GM19238 (cell line): ENCODE measurements at regions not wholly inside any gene's neighbourhood (a gene's known extent, or its start where the extent isn't known, plus 50 kb on each side); places are given as distances from the start of the nearest gene placed in this dataset.

Experiments
- DNase-seq: peaks from one replicate; pipeline ENCODE4 v3.0.0; 2011; ENCODE audit warnings: low spot score; ENCODE audit not compliant: insufficient read length

GRCh38 chr2:6449343-6449742 is 416.4 kb downstream of the CMPK2 start:
- DNase-seq = no peak

GRCh38 chr2:6452702-6453481 is 412.8 kb downstream of the CMPK2 start:
- DNase-seq = no peak

DNA sequence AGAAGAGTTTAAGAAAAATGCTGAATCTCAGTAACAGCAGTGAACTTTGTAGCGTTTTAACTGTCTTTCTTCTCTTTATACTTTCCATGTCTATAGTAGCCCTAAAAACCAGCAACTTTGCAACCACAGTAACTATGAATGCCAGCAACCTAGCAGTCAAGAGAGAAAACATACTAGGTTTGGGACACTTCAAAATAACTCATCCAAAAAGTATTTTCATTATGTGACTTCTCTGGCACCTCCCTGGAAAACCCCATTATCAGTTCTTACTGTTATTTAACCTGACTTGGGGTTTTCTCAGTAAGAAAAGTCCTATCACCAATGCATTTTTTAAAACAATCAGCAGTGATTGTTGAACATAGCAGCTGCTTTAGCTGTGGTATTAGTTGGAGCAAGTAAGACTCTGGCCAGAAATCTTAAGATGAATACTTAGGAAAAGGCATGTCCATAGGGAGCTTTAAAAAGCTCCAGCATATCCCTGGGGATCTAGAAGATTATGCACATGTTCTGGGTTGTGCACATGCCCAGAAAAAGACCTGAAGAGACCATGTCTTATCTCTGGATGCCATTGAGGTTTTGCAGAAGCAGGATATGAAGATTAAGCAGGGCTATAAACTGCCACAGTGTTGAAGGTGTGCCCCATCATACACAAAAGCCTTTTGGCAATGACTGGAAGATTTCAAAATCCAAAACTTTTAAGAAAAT is 411.3 kb downstream of the CMPK2 start:
- DNase-seq = no peak

- no peak for DNase-seq
These were observed 406.6 kb downstream of the CMPK2 start for GRCh38 chr2:6459138-6459537.

DNA sequence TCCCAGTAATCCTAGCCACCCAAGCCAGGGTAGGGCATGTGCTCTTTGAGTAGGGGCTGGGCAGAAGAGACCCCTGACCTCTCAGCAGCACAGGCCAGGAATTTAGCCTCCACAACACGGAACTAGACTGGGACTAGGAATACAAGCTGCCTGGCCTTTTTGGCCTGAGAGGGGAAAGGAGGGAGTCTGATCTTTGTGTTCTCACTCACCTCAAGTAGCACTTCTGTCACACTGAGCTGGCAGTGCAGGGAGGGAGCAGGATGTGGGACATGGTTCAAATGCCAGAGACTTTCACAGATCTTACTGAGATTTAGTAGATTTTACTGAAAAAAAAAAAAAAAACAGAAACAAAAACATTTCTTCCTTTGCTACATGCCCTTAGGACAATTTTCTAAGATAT is 395.2 kb downstream of the CMPK2 start:
- no peak for DNase-seq

DNA sequence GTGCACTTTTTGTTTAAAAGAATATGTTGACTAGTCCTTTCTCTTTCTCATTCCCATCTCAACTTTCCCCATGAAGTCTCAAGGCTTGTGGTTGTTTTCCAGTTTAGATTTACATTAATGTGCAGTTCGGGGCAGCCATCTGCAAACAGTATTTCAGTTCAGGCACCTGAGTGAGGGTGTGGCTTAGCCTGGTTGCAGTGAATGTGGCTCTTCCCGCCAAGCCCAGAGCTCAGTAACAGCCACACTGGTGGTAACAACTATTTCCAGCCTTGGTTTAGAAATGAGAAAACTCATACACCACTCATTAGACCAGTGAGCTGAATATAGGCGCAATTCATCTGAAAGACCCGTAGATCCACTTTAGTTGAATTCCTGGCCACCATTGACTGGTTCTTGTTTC is 394.3 kb downstream of the CMPK2 start:
- DNase-seq = no peak

DNA sequence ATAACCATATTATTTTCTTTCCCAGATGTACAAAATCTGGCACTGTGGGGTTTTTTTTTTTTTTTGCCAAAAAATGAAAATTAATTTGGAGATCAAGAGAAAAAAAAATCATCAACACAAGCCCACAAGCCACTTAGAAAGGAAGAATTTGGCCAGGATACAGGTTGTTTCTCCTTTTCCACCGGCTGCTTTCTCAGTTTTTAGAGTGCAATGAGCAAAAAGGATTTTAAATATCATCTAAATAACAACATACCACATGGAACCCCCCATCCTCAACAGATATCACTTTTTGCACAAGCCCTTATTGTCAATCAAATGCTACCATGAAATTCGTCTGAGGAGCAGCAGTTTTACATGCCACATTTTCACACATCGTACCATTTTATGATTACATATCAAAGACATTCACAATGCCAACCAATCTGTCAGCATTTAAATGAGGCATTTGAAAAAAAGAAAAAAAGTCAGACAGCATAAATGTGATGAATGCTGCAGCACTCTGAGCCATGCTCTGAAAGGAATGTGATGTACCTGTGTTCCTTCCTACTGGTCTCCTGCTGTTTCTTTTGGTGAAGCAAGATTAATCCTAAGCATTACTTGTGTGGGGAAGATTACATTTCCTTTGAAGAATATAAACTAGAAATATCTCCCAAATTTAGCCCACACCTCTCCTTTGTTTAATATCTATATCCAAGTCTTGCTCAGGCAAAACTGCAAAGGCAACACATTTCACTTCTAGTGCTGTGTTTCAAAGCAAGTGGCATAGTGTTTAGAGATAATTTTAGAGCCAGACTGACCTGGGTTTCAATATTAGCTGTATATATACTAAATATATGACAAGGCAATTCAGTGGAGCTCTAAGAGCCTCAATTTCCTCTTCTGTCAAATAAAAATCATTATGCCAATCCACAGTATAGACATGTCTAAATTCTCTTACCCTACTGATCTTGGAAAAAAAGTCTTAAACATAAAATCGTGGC is 391.3 kb downstream of the CMPK2 start:
- no peak for DNase-seq

- no peak for DNase-seq
These were observed 390.4 kb downstream of the CMPK2 start for GRCh38 chr2:6475155-6475940.

- no peak for DNase-seq
These were observed 385.2 kb downstream of the CMPK2 start for GRCh38 chr2:6480514-6480913.

GRCh38 chr2:6482256-6482655 is 383.5 kb downstream of the CMPK2 start:
- no peak for DNase-seq

- DNase-seq = no peak
These were observed 377.9 kb downstream of the CMPK2 start for GRCh38 chr2:6487765-6488164.

- DNase-seq = no peak
These were observed 373.1 kb downstream of the CMPK2 start for GRCh38 chr2:6492573-6492972.

- DNase-seq = no peak
These were observed 372.4 kb downstream of the CMPK2 start for GRCh38 chr2:6493266-6493665.

DNA sequence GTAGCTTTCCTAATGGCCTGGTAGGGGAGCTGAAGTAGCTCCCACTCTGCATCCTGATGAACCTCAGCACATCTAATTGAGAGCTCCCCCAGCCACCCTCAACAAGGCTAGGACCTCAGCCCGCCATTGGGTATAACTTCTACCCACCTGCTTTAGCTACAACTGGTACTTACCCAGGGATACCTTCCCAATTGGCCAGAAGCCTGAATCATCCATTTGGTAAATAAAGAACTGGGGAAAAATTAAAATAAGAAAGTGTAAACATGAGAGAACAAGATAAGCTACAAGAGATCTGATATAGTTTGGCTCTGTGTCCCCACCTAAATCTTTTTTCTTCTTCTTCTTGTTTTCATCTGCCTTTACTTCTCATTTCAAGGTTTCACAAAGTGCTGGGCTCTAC is 372.0 kb downstream of the CMPK2 start:
- DNase-seq = no peak

DNA sequence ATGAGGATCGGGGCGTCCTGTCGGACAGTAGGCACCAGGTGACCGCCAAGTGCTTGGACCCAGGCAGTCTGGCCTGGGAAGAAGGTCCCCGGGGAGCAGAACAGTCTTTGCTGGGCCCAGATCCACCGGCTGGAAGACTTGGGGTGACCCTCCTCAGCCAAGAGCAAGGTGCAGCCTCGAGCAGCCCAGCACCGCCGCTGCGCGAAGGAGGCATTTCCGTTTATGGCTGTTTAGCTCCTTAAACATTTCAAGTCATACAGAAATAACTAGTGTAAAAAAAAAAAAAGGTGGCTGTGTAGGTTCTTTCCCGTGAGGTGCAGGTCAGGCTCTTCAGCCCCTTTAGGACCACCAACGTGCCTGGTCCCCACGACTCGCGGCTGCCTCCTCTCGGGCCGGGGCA is 370.2 kb downstream of the CMPK2 start:
- DNase-seq = no peak

DNA sequence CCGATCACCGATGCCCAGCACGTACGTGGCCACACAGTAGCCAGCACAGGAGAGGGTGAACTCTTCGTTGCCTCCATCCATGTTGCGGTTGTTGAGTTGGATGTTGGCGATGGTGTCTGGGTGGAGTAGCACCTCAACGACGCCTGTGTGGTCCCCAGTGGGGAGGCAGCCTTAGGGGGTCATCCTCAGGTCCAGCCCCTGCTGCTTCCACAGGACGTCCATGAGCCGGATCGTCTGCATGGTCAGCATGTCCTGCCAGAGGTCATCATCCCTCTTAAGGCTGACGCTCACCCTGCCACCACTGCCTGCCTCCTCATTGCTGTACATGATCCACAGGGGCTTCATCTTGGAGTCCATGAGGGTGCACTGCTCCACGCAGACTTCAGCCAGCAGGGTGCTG is 369.3 kb downstream of the CMPK2 start:
- no peak for DNase-seq

DNA sequence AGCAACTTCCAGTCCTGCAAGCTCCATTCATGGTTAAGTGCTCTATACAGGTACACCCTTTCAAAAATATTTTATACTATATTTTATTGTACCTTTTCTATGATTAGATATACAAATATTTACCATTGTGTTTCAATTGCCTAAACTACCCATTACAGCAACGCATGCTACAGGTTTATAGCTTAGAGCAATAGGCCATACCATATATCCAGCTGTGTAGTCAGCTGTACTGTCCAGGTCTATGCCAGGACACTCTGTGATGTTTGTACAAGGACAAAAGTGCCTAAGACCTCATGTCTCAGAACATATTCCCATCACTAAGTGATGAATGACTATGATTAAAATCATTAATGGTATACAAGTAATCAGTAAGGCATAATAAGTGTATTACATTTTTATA is 368.7 kb downstream of the CMPK2 start:
- no peak for DNase-seq

GRCh38 chr2:6498841-6499240 is 366.9 kb downstream of the CMPK2 start:
- DNase-seq = no peak

- DNase-seq = no peak
These were observed 366.0 kb downstream of the CMPK2 start for GRCh38 chr2:6499691-6500090.

- DNase-seq = no peak
These were observed 359.3 kb downstream of the CMPK2 start for GRCh38 chr2:6506361-6506794.

- no peak for DNase-seq
These were observed 358.8 kb downstream of the CMPK2 start for GRCh38 chr2:6506859-6507258.
